GM12864 (cell line): ENCODE measurements at regions not wholly inside any gene's neighbourhood (a gene's known extent, or its start where the extent isn't known, plus 50 kb on each side); places are given as distances from the start of the nearest gene placed in this dataset.

Experiments
- DNase-seq: peaks from one replicate; pipeline ENCODE4 v3.0.0-alpha.2; 2011; ENCODE audit warnings: low read depth
- H3K4me3 ChIP-seq: 2 replicates; pipeline ENCODE4 v1.5.1; 2011; ENCODE audit warnings: mild to moderate bottlenecking, low read depth, low read length, control low read depth
- CTCF ChIP-seq: IDR thresholded peaks from 2 replicates; pipeline ENCODE4 v1.5.1; 2011; ENCODE audit warnings: low read depth, mild to moderate bottlenecking, moderate library complexity, low read length, control low read depth, inconsistent platforms; ENCODE audit errors: missing control alignments

- DNase-seq: no peak
- no peak overlapping the region for H3K4me3 ChIP-seq
- TF ChIP-seq CTCF: no peak
Observed at GRCh38 chr4:177879851-177880250, 437.6 kb upstream of the AGA start.

GRCh38 chr4:177895136-177895535 is 452.9 kb upstream of the AGA start:
- no peak for TF ChIP-seq CTCF
- DNase-seq: no peak
- H3K4me3 ChIP-seq: no peak overlapping the region

- DNase-seq: no peak
- no peak for TF ChIP-seq CTCF
- no peak overlapping the region for H3K4me3 ChIP-seq
Observed at GRCh38 chr4:177901786-177902185, 459.5 kb upstream of the AGA start.

GRCh38 chr4:177902386-177902785 is 460.1 kb upstream of the AGA start:
- no peak for TF ChIP-seq CTCF
- no peak for DNase-seq
- no peak overlapping the region for H3K4me3 ChIP-seq

- H3K4me3 ChIP-seq: no peak overlapping the region
- no peak for DNase-seq
- no peak for TF ChIP-seq CTCF
Observed at GRCh38 chr4:177907736-177908424, 465.6 kb upstream of the AGA start.

- TF ChIP-seq CTCF: no peak
- no peak for DNase-seq
Observed at GRCh38 chr4:177921715-177922114, 479.5 kb upstream of the AGA start.

GRCh38 chr4:177923888-177924287 is 481.7 kb upstream of the AGA start:
- DNase-seq: no peak
- TF ChIP-seq CTCF: no peak
- H3K4me3 ChIP-seq: no peak overlapping the region

More at GRCh38 chr4:177921715-177922114, 479.5 kb upstream of the AGA start:
- H3K4me3 ChIP-seq: no peak overlapping the region
